Mesenchymal stem cell (in vitro differentiated cells and primary cell): ENCODE measurements at regions not wholly inside any gene's neighbourhood (a gene's known extent, or its start where the extent isn't known, plus 50 kb on each side); places are given as distances from the start of the nearest gene placed in this dataset.

Source experiments
- DNase-seq: peaks from one replicate; pipeline ENCODE4 v3.0.0-alpha.2; 2013
- H2AFZ ChIP-seq: one replicate; pipeline ENCODE4 v1.6.1; 2013; ENCODE audit warnings: low read depth, mild to moderate bottlenecking, control low read depth, inconsistent platforms, low read length, moderate library complexity
- H2AK5ac ChIP-seq: 2 replicates; pipeline ENCODE4 v1.6.1; 2013; ENCODE audit warnings: low read length, moderate library complexity, mild to moderate bottlenecking, inconsistent platforms; ENCODE audit not compliant: severe bottlenecking
- H2BK120ac ChIP-seq: one replicate; pipeline ENCODE4 v1.6.1; 2013; ENCODE audit warnings: low read depth, mild to moderate bottlenecking, inconsistent platforms, low read length, moderate library complexity
- H2BK12ac ChIP-seq, 2 experiments: one replicate each; pipeline ENCODE4 v1.6.1; 2013; ENCODE audit warnings: inconsistent platforms in 2 of 2, low read length in 2 of 2, mild to moderate bottlenecking in 2 of 2, moderate library complexity in 2 of 2, control low read depth in 1 of 2
- H2BK15ac ChIP-seq: one replicate; pipeline ENCODE4 v1.6.1; 2013; ENCODE audit warnings: mild to moderate bottlenecking, low read depth, inconsistent platforms; ENCODE audit not compliant: poor library complexity, severe bottlenecking
- H2BK5ac ChIP-seq: 2 replicates; pipeline ENCODE4 v1.6.1; 2013; ENCODE audit warnings: low read depth, mild to moderate bottlenecking, low read length, control low read depth, inconsistent platforms; ENCODE audit not compliant: poor library complexity, severe bottlenecking
- H3K14ac ChIP-seq, 2 experiments: one replicate each; pipeline ENCODE4 v1.6.1; 2013; ENCODE audit warnings: inconsistent platforms in 2 of 2, low read length in 2 of 2, control low read depth in 1 of 2, mild to moderate bottlenecking in 1 of 2, moderate library complexity in 1 of 2
- H3K18ac ChIP-seq, 2 experiments: one replicate each; pipeline ENCODE4 v1.6.1; 2013; ENCODE audit warnings: inconsistent platforms in 2 of 2, low read length in 2 of 2, control low read depth in 1 of 2, low read depth in 1 of 2, mild to moderate bottlenecking in 1 of 2
- H3K23ac ChIP-seq, 2 experiments: one replicate each; pipeline ENCODE4 v1.6.1; 2013; ENCODE audit warnings: inconsistent platforms in 2 of 2, low read length in 2 of 2, mild to moderate bottlenecking in 2 of 2, moderate library complexity in 2 of 2, control low read depth in 1 of 2
- H3K27ac ChIP-seq: 2 replicates; pipeline ENCODE4 v1.5.1; 2013; ENCODE audit warnings: mild to moderate bottlenecking, moderate library complexity, low read length, control low read depth, inconsistent platforms; ENCODE audit not compliant: poor library complexity, severe bottlenecking
- H3K27me3 ChIP-seq, 2 experiments: 2 replicates each; pipeline versions ENCODE4 v1.6.1 to v1.7.0; 2013; ENCODE audit warnings: low read length in 2 of 2, mild to moderate bottlenecking in 2 of 2, moderate library complexity in 2 of 2, control low read depth in 1 of 2, inconsistent platforms in 1 of 2; ENCODE audit not compliant: control insufficient read depth in 1 of 2, insufficient read depth in 1 of 2
- H3K36me3 ChIP-seq, 2 experiments: 2 replicates each; pipeline versions ENCODE4 v1.6.1 to v1.7.0; 2013; ENCODE audit warnings: low read length in 2 of 2, control low read depth in 1 of 2, inconsistent platforms in 1 of 2, low read depth in 1 of 2, mild to moderate bottlenecking in 1 of 2; ENCODE audit not compliant: insufficient read depth in 2 of 2, control insufficient read depth in 1 of 2
- H3K4ac ChIP-seq, 2 experiments: one replicate each; pipeline ENCODE4 v1.6.1; 2013; ENCODE audit warnings: inconsistent platforms in 2 of 2, low read length in 2 of 2, mild to moderate bottlenecking in 2 of 2, moderate library complexity in 2 of 2, control low read depth in 1 of 2, low read depth in 1 of 2
- H3K4me1 ChIP-seq: 2 replicates; pipeline ENCODE4 v1.6.1; 2013; ENCODE audit warnings: low read depth, low read length, control low read depth; ENCODE audit not compliant: control insufficient read depth, insufficient read depth
- H3K4me2 ChIP-seq: 2 replicates; pipeline ENCODE4 v1.6.1; 2013; ENCODE audit warnings: low read length, mild to moderate bottlenecking, inconsistent platforms; ENCODE audit not compliant: poor library complexity, severe bottlenecking
- H3K4me3 ChIP-seq, 2 experiments: 2 replicates each; pipeline versions ENCODE4 v1.5.1 to v1.7.0; 2013; ENCODE audit warnings: low read length in 2 of 2, mild to moderate bottlenecking in 2 of 2, control low read depth in 1 of 2, low read depth in 1 of 2; ENCODE audit not compliant: insufficient read depth in 1 of 2
- H3K79me1 ChIP-seq: replicated peaks from 2 replicates; pipeline ENCODE4 v1.6.1; 2013; ENCODE audit warnings: mild to moderate bottlenecking, control low read depth, low read length, inconsistent platforms; ENCODE audit not compliant: poor library complexity, severe bottlenecking
- H3K9ac ChIP-seq: 2 replicates; pipeline ENCODE4 v1.7.0; 2013; ENCODE audit warnings: mild to moderate bottlenecking, low read length, moderate library complexity
- H3K9me3 ChIP-seq: 2 replicates; pipeline ENCODE4 v1.7.0; 2013; ENCODE audit warnings: mild to moderate bottlenecking, low read length; ENCODE audit not compliant: control insufficient read depth
- H4K8ac ChIP-seq: one replicate; pipeline ENCODE4 v1.6.1; 2013; ENCODE audit warnings: inconsistent platforms, mild to moderate bottlenecking, low read length, moderate library complexity
- H4K91ac ChIP-seq: one replicate; pipeline ENCODE4 v1.6.1; 2013; ENCODE audit warnings: mild to moderate bottlenecking, low read length, inconsistent platforms
- WGBS: methylation state at CpG from one replicate; pipeline ENCODE4 v1.1.7; 2013; ENCODE audit warnings: mixed read lengths; 5-methylcytosine and 5-hydroxymethylcytosine counted together

DNA sequence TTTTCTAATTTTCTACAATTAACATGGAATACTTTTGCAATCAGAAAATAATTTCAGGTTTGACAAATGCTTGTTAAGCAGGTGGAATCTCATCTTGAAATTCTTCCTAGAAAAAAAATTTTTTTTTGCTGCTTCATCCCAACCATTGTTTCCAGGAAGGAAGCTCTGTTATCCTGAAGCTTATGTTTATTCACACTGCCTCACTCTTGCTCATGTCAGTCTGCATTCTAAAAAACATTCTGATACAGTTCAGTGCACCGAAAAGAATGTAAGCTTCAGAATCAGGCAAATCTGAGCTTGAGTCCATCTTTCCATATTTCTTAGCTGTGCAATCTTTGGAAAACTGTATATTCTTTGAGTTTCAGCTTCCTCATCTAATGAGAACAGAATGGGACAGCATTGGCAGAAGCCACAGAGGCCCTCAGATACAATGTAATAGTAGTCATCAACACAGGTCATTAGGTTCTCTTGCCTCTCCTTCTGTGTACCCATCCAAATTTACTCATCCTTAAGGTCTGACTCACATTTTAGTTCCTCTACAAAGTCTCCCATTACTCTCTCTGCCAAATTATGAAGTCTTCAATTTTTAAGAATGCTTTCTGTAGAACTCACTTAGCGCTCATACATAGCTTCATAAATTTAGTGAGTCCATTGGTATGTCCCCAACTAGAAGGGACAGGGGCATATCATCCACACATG lies 881.8 kb upstream of the NR2F2 start:
- no peak overlapping the region for H2BK120ac ChIP-seq
- no peak overlapping the region for H2AK5ac ChIP-seq

DNA sequence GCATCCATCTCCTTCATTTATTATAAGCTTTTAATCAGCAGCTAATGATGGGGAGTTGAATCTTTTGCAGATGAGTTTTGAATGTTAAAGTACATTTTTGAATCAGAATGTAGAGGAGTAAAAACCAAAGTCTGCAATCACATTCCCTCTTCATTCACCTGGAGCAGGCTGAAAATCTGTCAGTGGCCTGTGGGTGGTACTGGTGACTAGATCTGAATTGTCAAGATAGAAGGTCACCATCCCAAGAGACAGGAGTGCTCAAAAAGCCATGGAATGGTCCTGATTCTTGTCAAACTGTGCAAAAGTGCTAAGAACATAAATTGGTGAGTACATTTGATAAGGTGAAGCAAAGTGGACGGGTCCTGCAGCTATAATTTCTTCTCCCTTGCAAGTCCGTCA lies 881.3 kb upstream of the NR2F2 start:
- H2AFZ ChIP-seq = no peak overlapping the region
- no peak overlapping the region for H3K9ac ChIP-seq
- H2BK12ac ChIP-seq = peak overlapping the region in 1 of 2 experiments; percentile 67
- H3K27me3 ChIP-seq = no peaks in the 10 kb centered on the region
- no peak overlapping the region for H2BK15ac ChIP-seq
- H3K4me1 ChIP-seq = no peaks in the 10 kb centered on the region
- WGBS = 100% methylated on average over 1 of the region's 2 CpGs
- no peaks in the 10 kb centered on the region for H3K79me1 ChIP-seq
- H4K8ac ChIP-seq = no peak overlapping the region
- no peak overlapping the region for H4K91ac ChIP-seq
- peak overlapping the region; percentile 48 for H2AK5ac ChIP-seq
- DNase-seq = no peak
- H2BK5ac ChIP-seq = no peak overlapping the region
- no peaks in the 10 kb centered on the region for H3K9me3 ChIP-seq
- H2BK120ac ChIP-seq = no peak overlapping the region
- no peak overlapping the region for H3K18ac ChIP-seq
- H3K4ac ChIP-seq = no peak overlapping the region
- H3K27ac ChIP-seq = no peak overlapping the region
- H3K4me2 ChIP-seq = no peak overlapping the region
- no peak overlapping the region for H3K14ac ChIP-seq
- no peaks in the 10 kb centered on the region for H3K36me3 ChIP-seq
- no peak overlapping the region for H3K4me3 ChIP-seq
- H3K23ac ChIP-seq = no peak overlapping the region

More for the DNA sequence above, 881.8 kb upstream of the NR2F2 start:
- WGBS = 93% methylated on average over 2 of the region's 2 CpGs
- no peak overlapping the region for H4K8ac ChIP-seq
- H3K23ac ChIP-seq = no peak overlapping the region
- H3K27ac ChIP-seq = no peak overlapping the region
- no peaks in the 10 kb centered on the region for H3K9me3 ChIP-seq
- H3K14ac ChIP-seq = no peak overlapping the region
- no peak for DNase-seq
- no peaks in the 10 kb centered on the region for H3K4me1 ChIP-seq
- H4K91ac ChIP-seq = no peak overlapping the region
- no peak overlapping the region for H2AFZ ChIP-seq
- no peak overlapping the region for H3K18ac ChIP-seq
- no peaks in the 10 kb centered on the region for H3K27me3 ChIP-seq
- no peak overlapping the region for H3K4me3 ChIP-seq
- H3K79me1 ChIP-seq = no peaks in the 10 kb centered on the region
- H3K36me3 ChIP-seq = no peaks in the 10 kb centered on the region
- H2BK12ac ChIP-seq = no peak overlapping the region
- H3K4me2 ChIP-seq = no peak overlapping the region
- no peak overlapping the region for H2BK5ac ChIP-seq
- H3K9ac ChIP-seq = no peak overlapping the region
- no peak overlapping the region for H2BK15ac ChIP-seq
- no peak overlapping the region for H3K4ac ChIP-seq

DNA sequence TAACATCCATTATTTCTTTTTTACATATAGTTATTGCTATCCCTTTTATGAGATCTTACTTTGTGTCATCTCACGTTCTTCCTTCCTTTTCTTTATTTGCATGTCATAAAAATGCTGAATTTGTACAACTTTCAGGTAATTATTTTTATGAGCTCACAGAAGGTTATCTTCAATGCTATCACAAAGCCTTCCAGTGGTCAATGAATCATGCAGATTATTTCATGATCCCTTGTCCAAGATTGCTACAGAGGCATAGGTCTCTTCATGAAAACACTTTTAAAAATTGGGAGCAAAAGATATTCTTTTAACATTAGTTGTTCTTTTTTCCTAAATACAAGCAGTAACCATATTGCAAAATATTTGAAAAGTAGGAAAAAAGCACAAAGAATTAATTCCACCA lies 880.1 kb upstream of the NR2F2 start:
- no peak overlapping the region for H3K18ac ChIP-seq
- no peaks in the 10 kb centered on the region for H3K36me3 ChIP-seq
- no peaks in the 10 kb centered on the region for H3K27me3 ChIP-seq
- no peaks in the 10 kb centered on the region for H3K4me1 ChIP-seq
- DNase-seq = no peak
- H2AK5ac ChIP-seq = no peak overlapping the region
- H2BK120ac ChIP-seq = no peak overlapping the region
- H3K4me2 ChIP-seq = no peak overlapping the region
- H3K79me1 ChIP-seq = no peaks in the 10 kb centered on the region
- no CpG with 5 or more reads among the region's 1 CpG for WGBS
- no peak overlapping the region for H2BK12ac ChIP-seq
- no peak overlapping the region for H4K91ac ChIP-seq
- H2BK5ac ChIP-seq = no peak overlapping the region
- H3K9me3 ChIP-seq = no peaks in the 10 kb centered on the region
- no peak overlapping the region for H2AFZ ChIP-seq
- H3K4ac ChIP-seq = no peak overlapping the region
- no peak overlapping the region for H3K4me3 ChIP-seq
- no peak overlapping the region for H3K9ac ChIP-seq
- H2BK15ac ChIP-seq = no peak overlapping the region
- no peak overlapping the region for H4K8ac ChIP-seq
- no peak overlapping the region for H3K27ac ChIP-seq
- H3K14ac ChIP-seq = no peak overlapping the region
- no peak overlapping the region for H3K23ac ChIP-seq

DNA sequence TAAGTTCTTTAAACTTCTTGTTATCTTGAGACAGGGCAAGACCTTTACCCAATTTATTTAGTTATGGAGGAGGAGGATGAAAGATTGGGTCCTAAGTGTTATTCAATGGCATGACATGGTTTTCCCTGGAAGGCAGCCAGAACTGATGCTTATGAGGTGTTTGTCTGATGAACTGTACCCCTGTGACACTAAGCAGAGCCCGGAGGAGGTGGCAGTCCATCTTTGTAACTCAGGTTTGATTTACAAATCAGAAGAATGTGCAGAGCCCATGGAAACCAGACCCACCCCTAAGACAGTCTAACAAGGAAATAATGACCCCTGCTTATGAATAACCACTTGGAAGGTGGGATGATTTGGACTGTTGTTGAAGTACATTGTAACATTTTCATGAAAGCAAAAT lies 878.6 kb upstream of the NR2F2 start:
- WGBS = 50% methylated on average over 1 of the region's 1 CpG
- H3K23ac ChIP-seq = no peak overlapping the region
- no peak for DNase-seq
- no peak overlapping the region for H3K4me3 ChIP-seq
- no peak overlapping the region for H3K4ac ChIP-seq
- H2AFZ ChIP-seq = no peak overlapping the region
- no peak overlapping the region for H3K14ac ChIP-seq
- H2AK5ac ChIP-seq = no peak overlapping the region
- no peak overlapping the region for H2BK120ac ChIP-seq
- no peaks in the 10 kb centered on the region for H3K79me1 ChIP-seq
- no peaks in the 10 kb centered on the region for H3K36me3 ChIP-seq
- H3K27me3 ChIP-seq = no peaks in the 10 kb centered on the region
- no peak overlapping the region for H2BK15ac ChIP-seq
- H2BK5ac ChIP-seq = no peak overlapping the region
- H3K4me1 ChIP-seq = no peaks in the 10 kb centered on the region
- H3K9me3 ChIP-seq = no peaks in the 10 kb centered on the region
- no peak overlapping the region for H4K91ac ChIP-seq
- no peak overlapping the region for H3K27ac ChIP-seq
- H3K9ac ChIP-seq = no peak overlapping the region
- H4K8ac ChIP-seq = no peak overlapping the region
- H2BK12ac ChIP-seq = peak overlapping the region in 1 of 2 experiments; percentile 11
- H3K18ac ChIP-seq = no peak overlapping the region
- no peak overlapping the region for H3K4me2 ChIP-seq
